Fibroblast of skin of left biceps (primary cell): ENCODE measurements at regions not wholly inside any gene's neighbourhood (a gene's known extent, or its start where the extent isn't known, plus 50 kb on each side); places are given as distances from the start of the nearest gene placed in this dataset.
"Not testable (repeated sequence)": the region's sequence is repeated elsewhere in the genome, so short reads cannot be mapped to it uniquely, and the experiment has no call there.

ENCODE experiments used
- DNase-seq, 2 experiments: peaks; one replicate each; pipeline ENCODE4 v3.0.0-alpha.2; 2013; ENCODE audit warnings: low read depth in 2 of 2

- no peak for DNase-seq
Measured at GRCh38 chr21:38913893-38914527, 108.3 kb downstream of the ETS2 start.

- no peak for DNase-seq
Measured at GRCh38 chr21:38913120-38913892, 107.6 kb downstream of the ETS2 start.

GRCh38 chr21:38912789-38913119 is 107.0 kb downstream of the ETS2 start:
- no peak for DNase-seq

GRCh38 chr21:38912102-38912629 is 106.4 kb downstream of the ETS2 start:
- no peak for DNase-seq

- DNase-seq: no peak
Measured at GRCh38 chr21:38911484-38912101, 105.9 kb downstream of the ETS2 start.

GRCh38 chr21:38910390-38911067 is 104.8 kb downstream of the ETS2 start:
- DNase-seq: no peak

- no peak for DNase-seq
Measured at GRCh38 chr21:38909929-38910328, 104.2 kb downstream of the ETS2 start.

- DNase-seq: no peak
Measured at GRCh38 chr21:38909109-38909508, 103.4 kb downstream of the ETS2 start.

- DNase-seq: no peak
Measured at GRCh38 chr21:38908537-38908936, 102.8 kb downstream of the ETS2 start.

- DNase-seq: no peak
Measured at GRCh38 chr21:38905752-38906151, 100.0 kb downstream of the ETS2 start.

- no peak for DNase-seq
Measured at GRCh38 chr21:38905328-38905727, 99.6 kb downstream of the ETS2 start.

- no peak for DNase-seq
Measured at GRCh38 chr21:38903690-38904139, 98.0 kb downstream of the ETS2 start.

GRCh38 chr21:38902608-38903445 is 97.1 kb downstream of the ETS2 start:
- no peak for DNase-seq

- DNase-seq: no peak
Measured at GRCh38 chr21:38900499-38900898, 94.8 kb downstream of the ETS2 start.

GRCh38 chr21:38899985-38900384 is 94.3 kb downstream of the ETS2 start:
- DNase-seq: not testable (repeated sequence)

- no peak for DNase-seq
Measured at GRCh38 chr21:38899277-38899947, 93.7 kb downstream of the ETS2 start.

- DNase-seq: no peak
Measured at GRCh38 chr21:38898422-38899096, 92.8 kb downstream of the ETS2 start.

GRCh38 chr21:38897532-38898421 is 92.0 kb downstream of the ETS2 start:
- DNase-seq: no peak

GRCh38 chr21:38894899-38895298 is 89.2 kb downstream of the ETS2 start:
- no peak for DNase-seq
